ENCODE measurements at regions not wholly inside any gene's neighbourhood (a gene's known extent, or its start where the extent isn't known, plus 50 kb on each side); places are given as distances from the start of the nearest gene placed in this dataset.

DNA sequence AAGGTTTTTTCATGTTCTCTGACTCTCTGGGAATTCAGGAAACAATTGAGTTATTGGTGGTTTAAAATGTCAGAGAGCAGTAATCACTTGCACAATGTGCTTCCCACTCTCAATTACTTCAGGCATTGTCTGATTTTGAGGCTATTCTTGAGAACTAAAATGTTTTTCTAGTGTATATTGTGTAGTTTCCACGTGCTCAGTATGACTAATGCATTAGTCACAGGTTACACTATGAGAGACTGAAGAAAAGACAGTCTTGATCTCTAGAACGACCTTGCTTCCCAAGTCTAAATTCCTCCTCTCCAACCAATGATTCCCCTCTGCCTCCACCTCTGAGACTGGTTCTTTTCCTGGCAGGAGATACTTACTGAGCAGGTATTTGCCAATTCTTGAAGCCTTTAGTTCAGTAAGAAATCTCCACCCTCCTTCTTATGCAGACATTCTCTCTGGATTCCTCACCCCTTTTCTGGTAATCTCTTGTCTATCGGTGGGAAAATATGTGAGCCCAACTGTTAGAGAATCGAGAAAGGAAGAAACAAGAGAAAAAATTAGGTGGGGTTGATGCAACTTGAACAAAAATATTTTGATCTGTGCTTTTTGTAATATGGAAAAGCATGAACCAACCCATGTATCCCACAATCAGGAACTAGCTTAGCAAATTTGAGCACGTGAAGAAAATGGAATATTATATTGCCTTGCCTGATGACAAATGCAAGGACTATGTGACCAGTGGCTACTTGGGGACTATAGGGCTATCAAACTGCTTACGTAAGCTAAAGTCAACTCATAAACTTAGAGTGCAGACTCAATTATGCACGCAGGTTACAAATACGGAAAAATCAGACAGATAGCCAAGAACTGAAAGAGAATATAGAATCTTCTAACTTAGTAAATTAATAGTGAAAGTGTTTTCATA, 61.1 kb upstream of the SLC22A16 start:
- DNase-seq, result no peak

DNA sequence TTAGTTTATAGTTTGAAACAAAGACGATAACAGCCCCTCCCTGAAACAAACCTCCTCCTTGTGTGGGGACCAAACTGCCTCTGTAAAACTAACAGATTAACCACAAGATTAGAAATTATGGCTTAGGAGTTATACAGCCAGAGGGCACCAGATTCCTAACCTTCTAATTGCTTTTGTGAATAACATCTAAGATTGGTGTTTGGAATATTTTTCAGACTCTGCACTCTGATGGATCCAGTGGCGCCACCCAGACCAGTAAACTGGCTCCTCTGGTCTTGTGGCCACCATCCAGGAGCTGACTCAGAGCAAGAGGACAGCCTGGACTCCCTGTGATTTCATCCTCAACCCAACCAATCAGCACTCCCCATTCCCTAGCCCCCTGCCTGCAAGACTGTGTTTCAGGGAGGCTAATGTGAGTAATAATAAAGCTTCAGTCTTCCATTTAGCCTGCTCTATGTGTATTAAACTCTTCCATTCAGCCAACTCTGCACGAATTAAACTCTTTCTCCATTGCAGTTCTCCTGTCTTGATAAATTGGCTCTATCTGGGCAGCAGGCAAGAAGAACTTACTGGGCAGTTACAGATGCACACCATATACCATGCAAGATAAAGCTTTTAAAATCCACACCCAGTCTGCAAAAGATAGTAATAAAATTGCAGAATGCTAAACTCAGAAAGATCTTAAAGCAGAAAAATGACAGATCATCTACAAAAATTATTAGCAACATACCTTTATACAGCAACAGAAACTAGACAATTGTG, 58.5 kb upstream of the SLC22A16 start:
- no peak for DNase-seq

GRCh38 chr6:110532431-110532830, 56.0 kb upstream of the SLC22A16 start:
- no peak for DNase-seq

- DNase-seq, result no peak
These were observed 54.3 kb upstream of the SLC22A16 start for GRCh38 chr6:110530671-110531070.

DNA sequence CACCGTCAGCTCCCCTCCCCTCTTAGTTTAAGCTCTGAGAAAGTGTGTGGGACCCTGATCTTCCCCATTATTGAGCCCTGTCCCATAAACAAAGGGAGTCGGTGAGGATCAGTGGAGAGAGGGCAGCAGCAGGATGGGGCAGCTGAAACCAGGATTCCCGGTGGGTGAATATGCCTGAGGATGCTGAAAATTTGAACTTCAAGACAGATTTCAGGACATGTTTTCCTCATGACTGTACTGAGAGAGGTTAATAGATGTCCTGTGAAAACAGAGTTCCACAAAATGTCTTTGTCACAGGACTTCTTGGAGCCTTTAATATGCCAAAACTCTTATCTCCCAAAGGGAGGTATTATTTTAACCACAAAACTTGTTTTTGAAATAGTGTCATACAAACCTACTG, 53.5 kb upstream of the SLC22A16 start:
- DNase-seq, result no peak

- DNase-seq, result peak; percentile 19
These were observed 52.9 kb upstream of the SLC22A16 start for GRCh38 chr6:110529355-110529754.

- no peak for DNase-seq
These were observed 52.5 kb upstream of the SLC22A16 start for GRCh38 chr6:110528930-110529325.

DNA sequence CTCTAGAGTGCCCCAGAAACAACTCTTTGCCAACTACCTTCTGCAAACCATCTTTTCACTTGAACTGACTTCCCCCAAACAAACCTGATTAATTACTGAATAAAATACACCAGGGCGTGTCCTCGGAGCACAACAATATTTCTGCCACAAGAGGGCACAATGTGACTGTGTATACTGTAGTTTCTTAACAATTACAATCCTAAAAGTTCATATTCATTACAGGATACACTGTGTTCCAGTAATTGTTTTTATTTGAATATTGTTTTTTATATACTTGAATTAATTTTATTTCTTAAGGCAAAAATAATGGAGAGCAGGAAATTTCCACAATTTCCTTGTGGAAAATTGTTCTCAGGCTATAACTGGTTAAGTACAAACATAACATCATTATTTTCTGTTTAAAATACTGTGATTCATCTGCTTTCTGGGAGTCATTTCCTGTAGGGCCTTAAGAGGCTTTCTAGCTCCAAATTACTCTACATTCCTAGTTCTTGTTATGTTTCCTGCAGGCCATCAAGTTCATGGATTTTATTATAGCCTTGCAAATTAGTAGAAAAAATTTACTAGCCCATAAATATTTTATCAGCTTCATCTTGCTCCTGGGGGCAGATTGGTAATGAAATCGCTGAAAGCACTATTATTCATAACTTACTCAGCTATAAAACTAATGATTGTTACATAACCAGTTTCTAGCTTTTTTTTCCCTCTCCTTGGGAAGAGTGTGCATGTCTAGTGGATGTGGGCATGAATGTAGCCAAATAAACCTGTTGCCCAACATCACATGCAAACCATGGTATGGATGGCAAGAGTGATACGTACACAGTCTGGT, 51.9 kb upstream of the SLC22A16 start:
- peak; percentile 64 for DNase-seq

GRCh38 chr6:110527516-110527915, 51.1 kb upstream of the SLC22A16 start:
- DNase-seq, result no peak

DNA sequence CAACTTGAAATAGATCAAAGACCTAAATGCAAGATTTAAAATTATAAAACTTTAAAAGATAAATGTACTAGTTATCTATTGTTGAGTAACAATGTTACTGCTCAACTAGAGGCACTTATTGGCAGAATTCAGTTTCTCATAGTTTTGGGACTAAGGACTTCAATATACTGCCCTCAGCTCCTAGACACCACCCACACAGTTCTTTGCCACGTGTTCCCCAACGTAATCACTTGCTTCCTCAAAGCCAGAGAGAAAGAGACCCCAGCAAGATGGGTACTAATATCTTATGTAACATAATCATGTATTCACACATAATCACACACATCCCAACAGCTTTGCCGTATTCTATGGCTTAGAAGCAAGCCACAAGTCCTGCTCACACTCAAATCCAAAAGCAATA, 50.3 kb upstream of the SLC22A16 start:
- DNase-seq, result no peak

Measured in NCI-H2171 (cell line).